GM19455 (cell line): ENCODE measurements at regions not wholly inside any gene's neighbourhood (a gene's known extent, or its start where the extent isn't known, plus 50 kb on each side); places are given as distances from the start of the nearest gene placed in this dataset.

Experiments used
- ATAC-seq: cut with Tn5 transposase; IDR thresholded peaks from one replicate; pipeline ENCODE4 v1.9.1; 2021; ENCODE audit not compliant: unreplicated experiment

- ATAC-seq, result no peak
Observed at GRCh38 chr2:125837611-125838010, 818.3 kb upstream of the GYPC start.

GRCh38 chr2:125839945-125840344 lies 816.0 kb upstream of the GYPC start:
- ATAC-seq, result no peak

- no peak for ATAC-seq
Observed at GRCh38 chr2:125842041-125842440, 813.9 kb upstream of the GYPC start.

GRCh38 chr2:125850541-125850940 lies 805.4 kb upstream of the GYPC start:
- ATAC-seq, result no peak

GRCh38 chr2:125852364-125852763 lies 803.6 kb upstream of the GYPC start:
- no peak for ATAC-seq

- no peak for ATAC-seq
Observed at GRCh38 chr2:125853626-125854025, 802.3 kb upstream of the GYPC start.

GRCh38 chr2:125855204-125855603 lies 800.8 kb upstream of the GYPC start:
- ATAC-seq, result no peak

GRCh38 chr2:125857971-125858794 lies 797.8 kb upstream of the GYPC start:
- no peak for ATAC-seq

GRCh38 chr2:125861461-125861860 lies 794.5 kb upstream of the GYPC start:
- no peak for ATAC-seq

- ATAC-seq, result no peak
Observed at GRCh38 chr2:125867908-125868307, 788.0 kb upstream of the GYPC start.

GRCh38 chr2:125870264-125870663 lies 785.7 kb upstream of the GYPC start:
- ATAC-seq, result no peak

GRCh38 chr2:125870746-125871145 lies 785.2 kb upstream of the GYPC start:
- ATAC-seq, result no peak

GRCh38 chr2:125874564-125874963 lies 781.4 kb upstream of the GYPC start:
- ATAC-seq, result no peak

- ATAC-seq, result no peak
Observed at GRCh38 chr2:125885340-125885739, 770.6 kb upstream of the GYPC start.

GRCh38 chr2:125886153-125886552 lies 769.8 kb upstream of the GYPC start:
- no peak for ATAC-seq

- ATAC-seq, result no peak
Observed at GRCh38 chr2:125901278-125901677, 754.7 kb upstream of the GYPC start.

- no peak for ATAC-seq
Observed at GRCh38 chr2:125925891-125926546, 729.9 kb upstream of the GYPC start.

GRCh38 chr2:125935559-125935958 lies 720.4 kb upstream of the GYPC start:
- ATAC-seq, result no peak

GRCh38 chr2:125942585-125943424 lies 713.2 kb upstream of the GYPC start:
- ATAC-seq, result no peak

- ATAC-seq, result no peak
Observed at GRCh38 chr2:125959047-125959446, 696.9 kb upstream of the GYPC start.

GRCh38 chr2:125961739-125962138 lies 694.2 kb upstream of the GYPC start:
- no peak for ATAC-seq

- ATAC-seq, result no peak
Observed at GRCh38 chr2:125979886-125980285, 676.1 kb upstream of the GYPC start.
